ENCODE measurements at regions not wholly inside any gene's neighbourhood (a gene's known extent, or its start where the extent isn't known, plus 50 kb on each side); places are given as distances from the start of the nearest gene placed in this dataset.
"Not testable (repeated sequence)": the region's sequence is repeated elsewhere in the genome, so short reads cannot be mapped to it uniquely, and the experiment has no call there.

DNA sequence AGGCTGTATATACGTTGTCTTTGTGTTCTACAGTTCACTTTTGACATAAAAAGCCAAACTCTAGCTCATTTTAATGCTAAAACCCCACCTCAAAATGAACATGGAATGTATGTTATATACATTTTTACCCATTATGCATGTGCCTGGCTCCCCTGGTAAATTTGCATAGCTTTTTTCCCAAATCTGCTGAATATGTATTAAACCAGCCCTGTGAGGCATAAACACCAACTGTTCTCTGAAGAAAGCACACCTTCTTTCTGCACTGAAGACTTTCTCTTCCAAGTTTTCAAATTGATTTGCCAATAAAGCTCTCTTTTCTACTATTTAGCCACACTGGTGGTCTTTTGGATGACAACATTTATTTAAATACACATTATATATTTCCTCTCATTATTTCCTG is 549.4 kb downstream of the TRIB2 start:
- no peak for DNase-seq (ENCODE audit: low read depth)
- TF ChIP-seq, protein P1, sequence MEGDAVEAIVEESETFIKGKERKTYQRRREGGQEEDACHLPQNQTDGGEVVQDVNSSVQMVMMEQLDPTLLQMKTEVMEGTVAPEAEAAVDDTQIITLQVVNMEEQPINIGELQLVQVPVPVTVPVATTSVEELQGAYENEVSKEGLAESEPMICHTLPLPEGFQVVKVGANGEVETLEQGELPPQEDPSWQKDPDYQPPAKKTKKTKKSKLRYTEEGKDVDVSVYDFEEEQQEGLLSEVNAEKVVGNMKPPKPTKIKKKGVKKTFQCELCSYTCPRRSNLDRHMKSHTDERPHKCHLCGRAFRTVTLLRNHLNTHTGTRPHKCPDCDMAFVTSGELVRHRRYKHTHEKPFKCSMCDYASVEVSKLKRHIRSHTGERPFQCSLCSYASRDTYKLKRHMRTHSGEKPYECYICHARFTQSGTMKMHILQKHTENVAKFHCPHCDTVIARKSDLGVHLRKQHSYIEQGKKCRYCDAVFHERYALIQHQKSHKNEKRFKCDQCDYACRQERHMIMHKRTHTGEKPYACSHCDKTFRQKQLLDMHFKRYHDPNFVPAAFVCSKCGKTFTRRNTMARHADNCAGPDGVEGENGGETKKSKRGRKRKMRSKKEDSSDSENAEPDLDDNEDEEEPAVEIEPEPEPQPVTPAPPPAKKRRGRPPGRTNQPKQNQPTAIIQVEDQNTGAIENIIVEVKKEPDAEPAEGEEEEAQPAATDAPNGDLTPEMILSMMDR (IDR thresholded peaks at IDR 0.05; ENCODE audit: insufficient read depth, low read depth, low read length, missing control alignments): no peak
- no peak overlapping the region for H3K4me3 ChIP-seq (ENCODE audit: low read depth, low read length)

DNA sequence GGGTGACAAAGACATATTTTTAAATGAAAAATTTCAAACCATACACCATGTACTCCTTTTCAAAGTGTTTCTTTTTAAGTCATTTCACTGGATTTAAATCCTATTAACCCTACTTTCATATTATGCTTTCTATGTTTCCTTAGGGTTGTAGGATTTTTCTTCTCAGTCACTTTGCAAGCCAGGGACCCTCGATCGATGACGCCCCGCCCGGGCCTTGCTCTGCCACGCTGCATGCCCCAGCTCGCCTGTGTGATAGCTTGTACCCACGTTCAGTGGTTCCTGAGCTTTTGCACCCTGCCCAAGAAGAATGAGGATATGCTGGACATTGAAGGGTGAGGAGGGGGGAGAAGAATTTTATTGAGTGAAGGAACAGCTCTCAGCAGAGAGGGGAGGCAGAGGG is 568.0 kb downstream of the TRIB2 start:
- no peak overlapping the region for H3K4me3 ChIP-seq (ENCODE audit: low read depth, low read length)
- DNase-seq (ENCODE audit: low read depth): no peak
- TF ChIP-seq, protein P1 (IDR thresholded peaks at IDR 0.05; ENCODE audit: insufficient read depth, low read depth, low read length, missing control alignments): no peak

DNA sequence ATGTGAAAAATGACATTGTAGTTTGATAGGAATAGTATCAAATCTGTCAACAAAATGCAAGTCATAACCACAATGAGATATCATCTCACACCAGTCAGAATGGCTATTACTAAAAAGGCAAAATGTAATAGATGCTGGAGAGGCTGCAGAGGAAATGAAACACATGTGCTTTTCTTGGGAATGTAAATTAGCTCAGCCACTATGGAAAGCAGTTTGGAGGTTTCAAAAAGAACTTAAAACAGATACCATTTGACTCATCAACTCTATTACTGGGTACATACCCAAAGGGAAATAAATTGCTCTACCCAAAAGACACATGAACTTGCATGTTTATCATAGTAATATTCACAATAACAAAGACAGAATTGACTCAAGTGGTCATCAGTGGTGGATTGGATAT is 572.6 kb downstream of the TRIB2 start:
- TF ChIP-seq, protein P1 (IDR thresholded peaks at IDR 0.05; ENCODE audit: insufficient read depth, low read depth, low read length, missing control alignments): no peak
- H3K4me3 ChIP-seq (ENCODE audit: low read depth, low read length): no peak overlapping the region

DNA sequence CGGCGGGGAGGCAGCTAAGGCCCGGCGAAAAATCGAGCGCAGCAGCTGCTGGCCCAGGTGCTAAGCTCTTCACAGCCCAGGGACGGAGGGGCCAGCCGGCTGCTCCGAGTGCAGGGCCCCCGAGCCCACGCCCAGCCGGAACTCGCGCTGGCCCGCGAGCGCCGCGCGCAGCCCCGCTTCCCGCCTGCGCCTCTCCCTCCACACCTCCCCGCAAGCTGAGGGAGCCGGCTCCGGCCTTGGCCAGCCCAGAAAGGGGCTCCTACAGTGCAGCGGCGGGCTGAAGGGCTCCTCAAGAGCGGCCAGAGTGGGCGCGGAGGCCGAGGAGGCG is 591.7 kb downstream of the TRIB2 start:
- H3K4me3 ChIP-seq (ENCODE audit: low read depth, low read length); DNase-seq (ENCODE audit: low read depth): not testable (repeated sequence)

More for the DNA sequence above, 572.6 kb downstream of the TRIB2 start:
- DNase-seq (ENCODE audit: low read depth): no peak

DNA sequence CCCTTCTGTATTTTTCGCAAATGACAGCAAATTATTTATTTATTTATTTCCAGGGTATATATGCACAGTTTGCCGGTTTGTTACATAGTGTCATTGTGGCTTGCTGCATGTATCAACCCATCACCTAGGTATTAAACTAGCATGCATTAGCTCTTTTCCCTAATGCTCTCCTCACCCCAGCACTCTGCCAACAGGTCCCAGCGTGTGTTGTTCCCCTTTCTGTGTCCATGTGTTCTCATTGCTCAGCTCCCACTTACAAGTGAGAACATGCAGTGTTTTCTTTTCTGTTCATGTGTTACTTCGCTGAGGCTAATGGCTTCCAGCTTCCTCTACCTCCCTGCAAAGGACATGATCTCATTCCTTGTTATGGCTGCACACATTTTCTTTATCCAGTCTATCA is 592.3 kb downstream of the TRIB2 start:
- no peak overlapping the region for H3K4me3 ChIP-seq (ENCODE audit: low read depth, low read length)
- DNase-seq (ENCODE audit: low read depth): no peak
- TF ChIP-seq, protein P1 (IDR thresholded peaks at IDR 0.05; ENCODE audit: insufficient read depth, low read depth, low read length, missing control alignments): no peak

DNA sequence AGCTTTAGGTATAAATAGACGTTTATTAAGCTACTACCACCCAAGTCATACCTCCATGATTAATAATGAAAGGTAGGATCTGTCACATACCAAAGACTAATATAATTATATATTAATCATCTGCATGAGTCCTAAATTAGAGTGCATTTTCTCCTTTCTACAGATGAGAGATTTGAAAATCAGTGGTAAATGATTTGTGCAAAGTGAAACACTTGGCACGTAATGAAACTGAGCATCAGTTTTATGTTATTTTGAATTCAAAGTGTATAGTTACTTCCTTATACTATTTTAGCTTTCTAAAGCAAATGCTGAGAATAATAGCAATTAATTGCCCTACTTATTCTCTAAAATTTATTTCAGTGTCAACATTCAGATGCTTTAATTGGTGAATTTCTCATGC is 615.3 kb downstream of the TRIB2 start:
- TF ChIP-seq, protein P1 (IDR thresholded peaks at IDR 0.05; ENCODE audit: insufficient read depth, low read depth, low read length, missing control alignments): no peak
- no peak for DNase-seq (ENCODE audit: low read depth)
- no peak overlapping the region for H3K4me3 ChIP-seq (ENCODE audit: low read depth, low read length)

DNA sequence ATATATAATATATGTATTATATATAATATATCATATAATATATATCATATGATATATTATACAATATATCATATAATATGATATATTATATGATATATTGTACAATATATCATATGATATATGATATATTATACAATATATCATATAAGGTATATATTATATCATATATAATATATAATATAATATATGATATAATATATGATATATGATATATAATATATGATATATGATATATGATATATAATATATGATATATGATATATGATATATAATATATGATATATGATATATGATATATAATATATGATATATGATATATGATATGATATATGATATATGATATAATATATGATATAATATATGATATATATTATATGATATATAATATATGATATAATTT is 617.3 kb downstream of the TRIB2 start:
- not testable (repeated sequence) for DNase-seq (ENCODE audit: low read depth); H3K4me3 ChIP-seq (ENCODE audit: low read depth, low read length)

DNA sequence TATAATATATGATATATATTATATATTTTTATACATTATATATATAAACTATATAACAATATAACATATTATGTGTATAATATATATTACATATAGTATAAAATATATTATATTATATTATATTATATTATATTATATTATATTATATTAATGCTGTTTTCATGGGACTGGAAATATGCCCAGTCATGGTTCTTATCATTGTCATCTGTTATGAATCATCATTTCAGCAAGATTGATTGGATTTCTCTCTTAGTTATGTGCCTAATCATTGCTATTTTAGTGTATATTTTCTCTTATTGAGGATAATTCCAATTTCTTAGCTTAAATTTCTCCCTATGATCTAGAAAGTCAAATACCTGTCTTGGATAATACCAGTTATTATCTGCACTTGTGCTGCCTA is 617.8 kb downstream of the TRIB2 start:
- TF ChIP-seq, protein P1 (IDR thresholded peaks at IDR 0.05; ENCODE audit: insufficient read depth, low read depth, low read length, missing control alignments): no peak
- H3K4me3 ChIP-seq (ENCODE audit: low read depth, low read length): no peak overlapping the region
- DNase-seq (ENCODE audit: low read depth): no peak
